ENCODE measurements at regions not wholly inside any gene's neighbourhood (a gene's known extent, or its start where the extent isn't known, plus 50 kb on each side); places are given as distances from the start of the nearest gene placed in this dataset.

DNA sequence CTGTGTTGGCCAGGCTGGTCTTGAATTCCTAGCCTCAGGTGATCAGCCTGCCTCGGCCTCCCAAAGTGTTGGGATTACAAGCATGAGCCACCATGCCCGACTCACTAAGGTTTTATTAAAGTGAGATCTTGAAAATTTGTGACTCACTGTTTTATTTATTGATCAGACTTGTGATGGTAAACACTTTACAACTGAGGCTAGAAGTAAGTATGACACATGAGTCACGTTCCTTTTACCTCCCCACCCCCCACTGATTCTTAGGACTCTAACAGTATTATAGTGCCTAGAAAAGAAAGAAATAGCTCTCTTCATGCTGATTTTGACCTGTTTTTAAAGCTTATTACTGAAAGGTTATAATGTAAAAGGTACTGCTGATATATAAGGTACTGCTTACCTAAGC, 160.6 kb downstream of the TANC2 start:
- no peak for TF ChIP-seq CTCF (IDR thresholded peaks at IDR 0.05)
- DNase-seq (ENCODE audit: low spot score) (no peak), ATAC-seq (ENCODE audit: insufficient number of reproducible peaks, low FRiP score, low read depth) (no peak)
- Histone ChIP-seq H3K27me3 (replicated peaks; ENCODE audit: insufficient read depth) (no peaks in the 10 kb centered on the region), H3K9me3 (no peaks in the 10 kb centered on the region), H3K27ac (no peak overlapping the region), H3K36me3 (no peaks in the 10 kb centered on the region), H3K4me3 (no peak overlapping the region), H3K4me1 (ENCODE audit: control insufficient read depth in 1 of 2, low read depth in 2 of 2) (no peaks in the 10 kb centered on the region)

DNA sequence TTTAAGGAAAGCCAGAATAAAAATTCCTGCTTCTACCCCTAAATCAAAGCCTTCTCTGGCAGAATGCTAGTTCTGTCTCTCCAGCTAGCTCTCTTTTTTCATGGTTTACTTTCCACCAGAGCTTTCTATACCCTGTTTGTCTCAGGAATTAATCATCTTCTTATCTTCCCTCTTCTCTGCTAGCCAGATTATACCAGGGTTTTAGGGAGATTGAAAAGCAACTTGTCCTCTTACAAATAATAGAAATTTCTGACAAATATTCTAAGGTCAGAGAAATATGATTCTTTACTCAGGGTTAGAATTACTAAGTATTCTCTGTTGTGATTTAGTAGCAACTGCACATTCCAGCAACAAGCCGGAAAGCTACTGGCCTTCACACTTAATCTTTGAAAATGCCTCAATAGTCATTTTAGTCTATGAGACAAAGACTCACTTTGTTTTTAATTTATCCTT, 166.4 kb downstream of the TANC2 start:
- Histone ChIP-seq H3K36me3 (no peaks in the 10 kb centered on the region), H3K27me3 (replicated peaks; ENCODE audit: insufficient read depth) (no peaks in the 10 kb centered on the region), H3K4me3 (no peak overlapping the region), H3K4me1 (ENCODE audit: control insufficient read depth in 1 of 2, low read depth in 2 of 2) (no peaks in the 10 kb centered on the region), H3K9me3 (no peaks in the 10 kb centered on the region), H3K27ac (no peak overlapping the region)
- no peak for TF ChIP-seq CTCF (IDR thresholded peaks at IDR 0.05)
- ATAC-seq (ENCODE audit: insufficient number of reproducible peaks, low FRiP score, low read depth) (no peak), DNase-seq (ENCODE audit: low spot score) (no peak)

DNA sequence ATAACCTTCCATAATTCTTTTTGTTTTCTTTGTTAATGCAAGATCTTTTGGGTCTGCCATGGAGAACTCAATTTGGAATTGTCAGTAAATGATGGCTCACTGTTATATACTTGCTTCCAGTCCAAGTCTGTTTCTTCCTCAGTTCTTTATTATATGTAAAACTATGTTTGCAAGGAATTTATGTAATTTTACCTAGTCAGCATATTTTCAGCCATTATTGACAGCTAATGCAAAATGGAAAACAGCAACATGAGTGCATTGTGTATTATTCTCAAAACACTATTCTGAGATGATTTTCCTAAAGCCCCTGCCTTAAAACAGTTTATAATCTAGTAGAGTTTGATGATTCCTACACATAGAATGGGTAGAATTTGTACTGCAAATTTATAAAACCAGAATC, 167.5 kb downstream of the TANC2 start:
- Histone ChIP-seq H3K27ac (no peak overlapping the region), H3K4me3 (no peak overlapping the region), H3K27me3 (replicated peaks; ENCODE audit: insufficient read depth) (no peaks in the 10 kb centered on the region), H3K9me3 (no peaks in the 10 kb centered on the region), H3K4me1 (ENCODE audit: control insufficient read depth in 1 of 2, low read depth in 2 of 2) (no peaks in the 10 kb centered on the region), H3K36me3 (no peaks in the 10 kb centered on the region)
- ATAC-seq (ENCODE audit: insufficient number of reproducible peaks, low FRiP score, low read depth), result no peak
- DNase-seq (ENCODE audit: low spot score), result no peak
- TF ChIP-seq CTCF (IDR thresholded peaks at IDR 0.05), result no peak

GRCh38 chr17:63134867-63135266, 168.8 kb downstream of the TANC2 start:
- Histone ChIP-seq H3K4me3 (no peak overlapping the region), H3K27me3 (replicated peaks; ENCODE audit: insufficient read depth) (no peaks in the 10 kb centered on the region), H3K4me1 (ENCODE audit: control insufficient read depth in 1 of 2, low read depth in 2 of 2) (no peaks in the 10 kb centered on the region), H3K36me3 (no peaks in the 10 kb centered on the region), H3K9me3 (no peaks in the 10 kb centered on the region), H3K27ac (no peak overlapping the region)
- TF ChIP-seq CTCF (IDR thresholded peaks at IDR 0.05), result no peak
- ATAC-seq (ENCODE audit: insufficient number of reproducible peaks, low FRiP score, low read depth) (no peak), DNase-seq (ENCODE audit: low spot score) (no peak)

- no peaks in the 10 kb centered on the region for H3K36me3 ChIP-seq
- no peak for DNase-seq (ENCODE audit: low spot score)
- no peaks in the 10 kb centered on the region for H3K9me3 ChIP-seq
- no peak overlapping the region for H3K27ac ChIP-seq
- no peaks in the 10 kb centered on the region for H3K27me3 ChIP-seq (replicated peaks; ENCODE audit: insufficient read depth)
- no peak for ATAC-seq (ENCODE audit: insufficient number of reproducible peaks, low FRiP score, low read depth)
- H3K4me1 ChIP-seq (ENCODE audit: control insufficient read depth in 1 of 2, low read depth in 2 of 2), result no peaks in the 10 kb centered on the region
- no peak overlapping the region for H3K4me3 ChIP-seq
- TF ChIP-seq CTCF (IDR thresholded peaks at IDR 0.05), result no peak
Observed at GRCh38 chr17:63136369-63137012, 170.5 kb downstream of the TANC2 start.
